ENCODE measurements at regions not wholly inside any gene's neighbourhood (a gene's known extent, or its start where the extent isn't known, plus 50 kb on each side); places are given as distances from the start of the nearest gene placed in this dataset.

DNA sequence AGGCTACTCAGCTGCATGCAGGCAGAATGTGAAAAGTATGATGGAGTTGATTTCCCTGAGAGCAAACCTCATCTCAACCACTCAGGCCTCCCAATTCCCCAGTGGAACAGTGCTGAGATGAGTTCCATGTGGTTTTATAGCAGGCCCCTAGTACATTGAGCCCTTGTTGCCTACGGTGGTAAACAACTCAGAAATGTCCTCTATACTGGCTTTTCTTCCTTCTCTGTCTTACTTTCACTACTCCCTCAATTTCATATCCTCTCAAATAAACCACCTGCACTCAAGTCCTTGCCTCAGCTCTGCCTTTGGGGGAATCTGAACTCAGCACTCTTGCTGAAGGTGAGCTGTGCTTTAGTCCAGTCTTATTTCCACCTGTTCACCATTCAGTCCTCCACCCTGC is 399.9 kb downstream of the PDCD6IP start:
- TF ChIP-seq, protein P1, sequence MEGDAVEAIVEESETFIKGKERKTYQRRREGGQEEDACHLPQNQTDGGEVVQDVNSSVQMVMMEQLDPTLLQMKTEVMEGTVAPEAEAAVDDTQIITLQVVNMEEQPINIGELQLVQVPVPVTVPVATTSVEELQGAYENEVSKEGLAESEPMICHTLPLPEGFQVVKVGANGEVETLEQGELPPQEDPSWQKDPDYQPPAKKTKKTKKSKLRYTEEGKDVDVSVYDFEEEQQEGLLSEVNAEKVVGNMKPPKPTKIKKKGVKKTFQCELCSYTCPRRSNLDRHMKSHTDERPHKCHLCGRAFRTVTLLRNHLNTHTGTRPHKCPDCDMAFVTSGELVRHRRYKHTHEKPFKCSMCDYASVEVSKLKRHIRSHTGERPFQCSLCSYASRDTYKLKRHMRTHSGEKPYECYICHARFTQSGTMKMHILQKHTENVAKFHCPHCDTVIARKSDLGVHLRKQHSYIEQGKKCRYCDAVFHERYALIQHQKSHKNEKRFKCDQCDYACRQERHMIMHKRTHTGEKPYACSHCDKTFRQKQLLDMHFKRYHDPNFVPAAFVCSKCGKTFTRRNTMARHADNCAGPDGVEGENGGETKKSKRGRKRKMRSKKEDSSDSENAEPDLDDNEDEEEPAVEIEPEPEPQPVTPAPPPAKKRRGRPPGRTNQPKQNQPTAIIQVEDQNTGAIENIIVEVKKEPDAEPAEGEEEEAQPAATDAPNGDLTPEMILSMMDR (IDR thresholded peaks at IDR 0.05; ENCODE audit: poor library complexity, severe bottlenecking), result no peak
- TF ChIP-seq EP300 (conservative IDR thresholded peaks at IDR 0.05; ENCODE audit: poor library complexity, severe bottlenecking) (no peak), EZH2 (IDR thresholded peaks at IDR 0.05; ENCODE audit: borderline replicate concordance, insufficient read depth, low read length, poor library complexity, severe bottlenecking) (no peak), MXI1 (conservative IDR thresholded peaks at IDR 0.05; ENCODE audit: poor library complexity, severe bottlenecking) (no peak), RAD21 (conservative IDR thresholded peaks at IDR 0.05) (no peak)
- TF ChIP-seq, protein P2, sequence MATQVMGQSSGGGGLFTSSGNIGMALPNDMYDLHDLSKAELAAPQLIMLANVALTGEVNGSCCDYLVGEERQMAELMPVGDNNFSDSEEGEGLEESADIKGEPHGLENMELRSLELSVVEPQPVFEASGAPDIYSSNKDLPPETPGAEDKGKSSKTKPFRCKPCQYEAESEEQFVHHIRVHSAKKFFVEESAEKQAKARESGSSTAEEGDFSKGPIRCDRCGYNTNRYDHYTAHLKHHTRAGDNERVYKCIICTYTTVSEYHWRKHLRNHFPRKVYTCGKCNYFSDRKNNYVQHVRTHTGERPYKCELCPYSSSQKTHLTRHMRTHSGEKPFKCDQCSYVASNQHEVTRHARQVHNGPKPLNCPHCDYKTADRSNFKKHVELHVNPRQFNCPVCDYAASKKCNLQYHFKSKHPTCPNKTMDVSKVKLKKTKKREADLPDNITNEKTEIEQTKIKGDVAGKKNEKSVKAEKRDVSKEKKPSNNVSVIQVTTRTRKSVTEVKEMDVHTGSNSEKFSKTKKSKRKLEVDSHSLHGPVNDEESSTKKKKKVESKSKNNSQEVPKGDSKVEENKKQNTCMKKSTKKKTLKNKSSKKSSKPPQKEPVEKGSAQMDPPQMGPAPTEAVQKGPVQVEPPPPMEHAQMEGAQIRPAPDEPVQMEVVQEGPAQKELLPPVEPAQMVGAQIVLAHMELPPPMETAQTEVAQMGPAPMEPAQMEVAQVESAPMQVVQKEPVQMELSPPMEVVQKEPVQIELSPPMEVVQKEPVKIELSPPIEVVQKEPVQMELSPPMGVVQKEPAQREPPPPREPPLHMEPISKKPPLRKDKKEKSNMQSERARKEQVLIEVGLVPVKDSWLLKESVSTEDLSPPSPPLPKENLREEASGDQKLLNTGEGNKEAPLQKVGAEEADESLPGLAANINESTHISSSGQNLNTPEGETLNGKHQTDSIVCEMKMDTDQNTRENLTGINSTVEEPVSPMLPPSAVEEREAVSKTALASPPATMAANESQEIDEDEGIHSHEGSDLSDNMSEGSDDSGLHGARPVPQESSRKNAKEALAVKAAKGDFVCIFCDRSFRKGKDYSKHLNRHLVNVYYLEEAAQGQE (IDR thresholded peaks at IDR 0.05; ENCODE audit: borderline replicate concordance), result no peak
- no peaks in the 10 kb centered on the region for H4K20me1 ChIP-seq (ENCODE audit: insufficient read depth)
- no peaks in the 10 kb centered on the region for H3F3A ChIP-seq (ENCODE audit: insufficient read depth, low read length, poor library complexity, severe bottlenecking)
- H3K9me3 ChIP-seq (ENCODE audit: low read length), result no peaks in the 10 kb centered on the region
- H3K4me3 ChIP-seq (ENCODE audit: low read length), result no peak overlapping the region
- no peaks in the 10 kb centered on the region for H3K9me2 ChIP-seq (ENCODE audit: insufficient read depth, low read length)
- H2AFZ ChIP-seq (ENCODE audit: low read depth, low read length), result no peak overlapping the region
- H3K27ac ChIP-seq (ENCODE audit: low read length), result no peak overlapping the region
- no peaks in the 10 kb centered on the region for H3K27me3 ChIP-seq (ENCODE audit: insufficient read depth, low read depth, low read length)
- no peak overlapping the region for H3K4me2 ChIP-seq (ENCODE audit: low read length)
- no peaks in the 10 kb centered on the region for H3K36me3 ChIP-seq (ENCODE audit: insufficient read depth, low read length)
- H3K79me2 ChIP-seq (replicated peaks; ENCODE audit: insufficient read depth, low read length), result no peaks in the 10 kb centered on the region
- H3K9ac ChIP-seq (ENCODE audit: low read length), result no peak overlapping the region

DNA sequence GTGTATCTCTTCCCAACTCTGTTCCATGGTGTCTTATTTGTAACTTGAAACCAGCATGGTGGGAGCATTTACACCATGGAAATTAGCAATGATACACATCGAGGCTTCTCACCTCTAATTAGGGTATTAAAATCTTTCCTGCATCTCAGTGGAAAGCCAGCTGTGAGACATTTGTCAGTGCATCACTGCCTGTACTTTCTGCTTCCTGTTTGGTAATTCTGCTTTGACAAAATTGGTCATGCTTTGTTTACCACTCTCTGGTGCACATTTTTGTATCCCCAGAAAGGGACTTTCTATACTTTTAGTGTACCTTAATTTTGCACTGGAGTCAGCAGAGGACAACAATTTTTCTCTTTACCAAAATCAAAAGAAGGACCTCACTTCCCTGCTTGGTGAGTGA is 402.1 kb downstream of the PDCD6IP start:
- H3K79me2 ChIP-seq (replicated peaks; ENCODE audit: insufficient read depth, low read length), result no peaks in the 10 kb centered on the region
- H4K20me1 ChIP-seq (ENCODE audit: insufficient read depth), result no peaks in the 10 kb centered on the region
- H3K36me3 ChIP-seq (ENCODE audit: insufficient read depth, low read length), result no peaks in the 10 kb centered on the region
- no peaks in the 10 kb centered on the region for H3F3A ChIP-seq (ENCODE audit: insufficient read depth, low read length, poor library complexity, severe bottlenecking)
- H3K9me2 ChIP-seq (ENCODE audit: insufficient read depth, low read length), result no peaks in the 10 kb centered on the region
- no peaks in the 10 kb centered on the region for H3K9me3 ChIP-seq (ENCODE audit: low read length)
- no peaks in the 10 kb centered on the region for H3K27me3 ChIP-seq (ENCODE audit: insufficient read depth, low read depth, low read length)
- no peak overlapping the region for H3K4me2 ChIP-seq (ENCODE audit: low read length)
- no peak for TF ChIP-seq TAF1 (IDR thresholded peaks at IDR 0.05; ENCODE audit: low read depth)
- no peak for TF ChIP-seq EZH2 (IDR thresholded peaks at IDR 0.05; ENCODE audit: borderline replicate concordance, insufficient read depth, low read length, poor library complexity, severe bottlenecking)
- TF ChIP-seq EP300 (conservative IDR thresholded peaks at IDR 0.05; ENCODE audit: poor library complexity, severe bottlenecking), result no peak
- H3K9ac ChIP-seq (ENCODE audit: low read length), result no peak overlapping the region
- no peak overlapping the region for H3K4me3 ChIP-seq (ENCODE audit: low read length)
- no peak overlapping the region for H2AFZ ChIP-seq (ENCODE audit: low read depth, low read length)
- no peak overlapping the region for H3K27ac ChIP-seq (ENCODE audit: low read length)

DNA sequence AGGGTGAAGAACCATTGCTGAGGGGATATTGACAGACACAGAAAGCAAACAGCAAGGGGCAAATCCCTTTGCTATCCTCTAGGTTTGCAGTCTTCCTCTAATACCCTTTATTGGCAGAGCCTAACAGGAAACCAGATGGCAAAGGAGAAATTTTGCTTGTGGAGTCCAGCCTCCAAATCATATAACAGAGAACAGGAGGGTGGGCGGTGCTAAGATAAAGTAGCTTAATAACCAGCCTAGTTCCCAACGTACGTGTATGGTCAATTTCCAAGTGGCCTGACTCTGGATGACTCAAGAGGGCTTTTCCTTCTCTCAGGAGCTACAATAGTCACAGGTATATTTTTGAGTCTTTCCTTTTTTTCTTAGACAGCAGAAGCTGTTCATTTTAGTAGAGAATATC is 404.5 kb downstream of the PDCD6IP start:
- Histone ChIP-seq H3K27ac (ENCODE audit: low read length) (no peak overlapping the region), H3K36me3 (ENCODE audit: insufficient read depth, low read length) (no peaks in the 10 kb centered on the region), H3K27me3 (ENCODE audit: insufficient read depth, low read depth, low read length) (no peaks in the 10 kb centered on the region), H3K4me3 (ENCODE audit: low read length) (no peak overlapping the region), H3K79me2 (replicated peaks; ENCODE audit: insufficient read depth, low read length) (no peaks in the 10 kb centered on the region), H2AFZ (ENCODE audit: low read depth, low read length) (no peak overlapping the region), H4K20me1 (ENCODE audit: insufficient read depth) (no peaks in the 10 kb centered on the region), H3K9me2 (ENCODE audit: insufficient read depth, low read length) (no peaks in the 10 kb centered on the region), H3K9ac (ENCODE audit: low read length) (no peak overlapping the region), H3K4me2 (ENCODE audit: low read length) (no peak overlapping the region), H3F3A (ENCODE audit: insufficient read depth, low read length, poor library complexity, severe bottlenecking) (no peaks in the 10 kb centered on the region), H3K9me3 (ENCODE audit: low read length) (no peaks in the 10 kb centered on the region)
- TF ChIP-seq TAF1 (IDR thresholded peaks at IDR 0.05; ENCODE audit: low read depth) (no peak), EZH2 (IDR thresholded peaks at IDR 0.05; ENCODE audit: borderline replicate concordance, insufficient read depth, low read length, poor library complexity, severe bottlenecking) (no peak), RAD21 (conservative IDR thresholded peaks at IDR 0.05) (no peak), SMC3 (conservative IDR thresholded peaks at IDR 0.05; ENCODE audit: poor library complexity) (no peak), EP300 (conservative IDR thresholded peaks at IDR 0.05; ENCODE audit: poor library complexity, severe bottlenecking) (no peak), POLR2AphosphoS5 (IDR thresholded peaks at IDR 0.05) (no peak), MXI1 (conservative IDR thresholded peaks at IDR 0.05; ENCODE audit: poor library complexity, severe bottlenecking) (no peak)
- TF ChIP-seq, protein P2 (IDR thresholded peaks at IDR 0.05; ENCODE audit: borderline replicate concordance), result no peak
- TF ChIP-seq, protein P1 (IDR thresholded peaks at IDR 0.05; ENCODE audit: poor library complexity, severe bottlenecking), result no peak

All from neural cell (in vitro differentiated cells).